ENCODE measurements at regions not wholly inside any gene's neighbourhood (a gene's known extent, or its start where the extent isn't known, plus 50 kb on each side); places are given as distances from the start of the nearest gene placed in this dataset.
"Not testable (repeated sequence)": the region's sequence is repeated elsewhere in the genome, so short reads cannot be mapped to it uniquely, and the experiment has no call there.

- TF ChIP-seq CTCF (IDR thresholded peaks at IDR 0.05; ENCODE audit: insufficient read depth, low read length); POLR2AphosphoS5 (IDR thresholded peaks at IDR 0.05; ENCODE audit: low read depth): not testable (repeated sequence)
Observed at GRCh38 chr2:88920399-88920798, 228.9 kb downstream of the RPIA start.

Data from HL-60 (cell line).